ENCODE measurements at regions not wholly inside any gene's neighbourhood (a gene's known extent, or its start where the extent isn't known, plus 50 kb on each side); places are given as distances from the start of the nearest gene placed in this dataset.
"Not testable (repeated sequence)": the region's sequence is repeated elsewhere in the genome, so short reads cannot be mapped to it uniquely, and the experiment has no call there.

GRCh38 chr18:5830902-5831301, 64.4 kb downstream of the TMEM200C start:
- FAIRE-seq; DNase-seq (ENCODE audit: insufficient read length, low spot score): not testable (repeated sequence)

GRCh38 chr18:5828913-5829312, 66.4 kb downstream of the TMEM200C start:
- DNase-seq (ENCODE audit: insufficient read length, low spot score) = no peak
- TF ChIP-seq CTCF (IDR thresholded peaks at IDR 0.05; ENCODE audit: insufficient read depth, missing control alignments) = no peak
- no peak for FAIRE-seq

- no peak for DNase-seq (ENCODE audit: insufficient read length, low spot score)
- TF ChIP-seq CTCF (IDR thresholded peaks at IDR 0.05; ENCODE audit: insufficient read depth, missing control alignments) = no peak
- FAIRE-seq = no peak
Observed at GRCh38 chr18:5825663-5826062, 69.7 kb downstream of the TMEM200C start.

GRCh38 chr18:5824370-5824984, 70.8 kb downstream of the TMEM200C start:
- TF ChIP-seq CTCF (IDR thresholded peaks at IDR 0.05; ENCODE audit: insufficient read depth, missing control alignments) = no peak
- FAIRE-seq = no peak
- DNase-seq (ENCODE audit: insufficient read length, low spot score) = no peak

GRCh38 chr18:5817816-5818215, 77.5 kb downstream of the TMEM200C start:
- DNase-seq (ENCODE audit: insufficient read length, low spot score) = no peak
- no peak for TF ChIP-seq CTCF (IDR thresholded peaks at IDR 0.05; ENCODE audit: insufficient read depth, missing control alignments)
- FAIRE-seq = no peak

GRCh38 chr18:5806860-5807259, 88.5 kb downstream of the TMEM200C start:
- no peak for TF ChIP-seq CTCF (IDR thresholded peaks at IDR 0.05; ENCODE audit: insufficient read depth, missing control alignments)
- FAIRE-seq = no peak

GRCh38 chr18:5787936-5788335, 107.4 kb downstream of the TMEM200C start:
- DNase-seq (ENCODE audit: insufficient read length, low spot score) (no peak), FAIRE-seq (no peak)
- no peak for TF ChIP-seq CTCF (IDR thresholded peaks at IDR 0.05; ENCODE audit: insufficient read depth, missing control alignments)

More at GRCh38 chr18:5806860-5807259, 88.5 kb downstream of the TMEM200C start:
- no peak for DNase-seq (ENCODE audit: insufficient read length, low spot score)

GRCh38 chr18:5779922-5780321, 115.4 kb downstream of the TMEM200C start:
- no peak for TF ChIP-seq CTCF (IDR thresholded peaks at IDR 0.05; ENCODE audit: insufficient read depth, missing control alignments)
- no peak for FAIRE-seq

More at GRCh38 chr18:5779922-5780321, 115.4 kb downstream of the TMEM200C start:
- no peak for DNase-seq (ENCODE audit: insufficient read length, low spot score)
